Hepatocyte (in vitro differentiated cells): ENCODE measurements at regions not wholly inside any gene's neighbourhood (a gene's known extent, or its start where the extent isn't known, plus 50 kb on each side); places are given as distances from the start of the nearest gene placed in this dataset.
"Not testable (repeated sequence)": the region's sequence is repeated elsewhere in the genome, so short reads cannot be mapped to it uniquely, and the experiment has no call there.

Experiments used
- EZH2 ChIP-seq: fragments of 200-600 bp; sonication (generic); IDR thresholded peaks from 2 replicates; pipeline ENCODE4 v1.6.1; 2016; ENCODE audit warnings: antibody characterized with exemption, mild to moderate bottlenecking, borderline replicate concordance
- EZH2phosphoT487 ChIP-seq: fragments of 200-600 bp; sonication (generic); IDR thresholded peaks from one replicate; pipeline ENCODE4 v1.6.1; 2018; ENCODE audit warnings: antibody characterized with exemption, mild to moderate bottlenecking, low read depth, moderate library complexity; ENCODE audit not compliant: unreplicated experiment, severe bottlenecking
- TF ChIP-seq, protein P1 (sequence below): fragments of 200-600 bp; sonication (generic); IDR thresholded peaks from 2 replicates; pipeline ENCODE4 v1.5.1; 2016; ENCODE audit warnings: antibody characterized with exemption, mild to moderate bottlenecking; ENCODE audit not compliant: poor library complexity

DNA sequence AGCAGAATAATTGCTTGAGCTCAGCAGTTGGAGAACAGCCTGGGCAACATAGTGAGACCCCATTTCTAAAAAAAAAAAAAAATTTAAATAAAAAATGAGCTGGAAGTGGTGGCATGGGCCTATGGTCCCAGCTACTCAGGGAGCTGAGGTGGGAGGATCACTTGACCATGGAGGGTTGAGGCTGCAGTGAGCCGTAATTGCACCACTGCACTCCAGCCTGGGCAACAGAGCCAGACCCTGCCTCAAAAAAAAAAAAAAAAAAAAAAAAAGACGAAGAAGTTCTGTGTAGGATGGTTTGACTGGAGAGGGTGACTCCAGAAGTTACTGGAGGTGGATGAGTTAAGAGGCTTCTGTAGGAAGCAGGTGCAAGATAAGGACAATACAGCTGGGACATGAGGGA lies 63.4 kb upstream of the VGLL4 start:
- TF ChIP-seq, protein P1, sequence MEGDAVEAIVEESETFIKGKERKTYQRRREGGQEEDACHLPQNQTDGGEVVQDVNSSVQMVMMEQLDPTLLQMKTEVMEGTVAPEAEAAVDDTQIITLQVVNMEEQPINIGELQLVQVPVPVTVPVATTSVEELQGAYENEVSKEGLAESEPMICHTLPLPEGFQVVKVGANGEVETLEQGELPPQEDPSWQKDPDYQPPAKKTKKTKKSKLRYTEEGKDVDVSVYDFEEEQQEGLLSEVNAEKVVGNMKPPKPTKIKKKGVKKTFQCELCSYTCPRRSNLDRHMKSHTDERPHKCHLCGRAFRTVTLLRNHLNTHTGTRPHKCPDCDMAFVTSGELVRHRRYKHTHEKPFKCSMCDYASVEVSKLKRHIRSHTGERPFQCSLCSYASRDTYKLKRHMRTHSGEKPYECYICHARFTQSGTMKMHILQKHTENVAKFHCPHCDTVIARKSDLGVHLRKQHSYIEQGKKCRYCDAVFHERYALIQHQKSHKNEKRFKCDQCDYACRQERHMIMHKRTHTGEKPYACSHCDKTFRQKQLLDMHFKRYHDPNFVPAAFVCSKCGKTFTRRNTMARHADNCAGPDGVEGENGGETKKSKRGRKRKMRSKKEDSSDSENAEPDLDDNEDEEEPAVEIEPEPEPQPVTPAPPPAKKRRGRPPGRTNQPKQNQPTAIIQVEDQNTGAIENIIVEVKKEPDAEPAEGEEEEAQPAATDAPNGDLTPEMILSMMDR: not testable (repeated sequence)
- not testable (repeated sequence) for TF ChIP-seq EZH2, EZH2phosphoT487
